ENCODE measurements at regions not wholly inside any gene's neighbourhood (a gene's known extent, or its start where the extent isn't known, plus 50 kb on each side); places are given as distances from the start of the nearest gene placed in this dataset.

DNA sequence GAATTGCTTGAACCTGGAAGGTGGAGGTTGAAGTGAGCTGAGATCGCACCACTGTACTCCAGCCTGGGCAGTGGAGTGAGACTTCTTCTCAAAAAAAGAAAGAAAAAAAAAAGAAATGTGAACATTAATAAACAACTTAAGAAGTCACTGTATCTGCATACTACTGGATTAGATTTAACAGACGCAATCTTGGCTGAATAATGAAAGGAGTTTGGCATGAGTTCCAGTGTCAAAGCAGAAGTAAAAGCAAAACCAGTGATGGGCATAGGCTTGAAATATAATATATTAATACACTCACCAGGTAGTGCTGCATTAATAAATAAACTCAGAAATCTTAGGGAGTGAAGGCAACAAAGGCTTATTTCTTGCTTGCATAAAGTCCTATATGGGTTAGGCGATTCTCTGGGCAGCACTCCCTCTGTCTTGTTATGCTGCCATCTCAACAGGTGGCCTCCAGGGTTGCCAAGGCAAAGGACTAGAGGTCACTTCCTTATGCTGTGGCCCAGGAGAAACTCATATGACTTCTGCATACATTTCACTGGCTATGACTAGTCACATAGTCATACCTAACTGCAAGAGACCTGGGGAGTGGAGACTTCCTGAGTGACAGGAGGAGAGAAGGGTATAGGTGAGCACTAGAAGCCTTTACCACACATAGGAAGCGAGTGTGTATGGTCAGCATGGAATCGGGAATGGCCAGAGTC, 296.2 kb upstream of the SPRED2 start:
- Histone ChIP-seq H3K27me3 (ENCODE audit: control insufficient read depth, insufficient read depth, low read length) (no peaks in the 10 kb centered on the region), H3K4me3 (ENCODE audit: low read depth, low read length) (no peak overlapping the region), H3K36me3 (ENCODE audit: control insufficient read depth, insufficient read depth, low read length) (no peaks in the 10 kb centered on the region)
- TF ChIP-seq, protein P1, sequence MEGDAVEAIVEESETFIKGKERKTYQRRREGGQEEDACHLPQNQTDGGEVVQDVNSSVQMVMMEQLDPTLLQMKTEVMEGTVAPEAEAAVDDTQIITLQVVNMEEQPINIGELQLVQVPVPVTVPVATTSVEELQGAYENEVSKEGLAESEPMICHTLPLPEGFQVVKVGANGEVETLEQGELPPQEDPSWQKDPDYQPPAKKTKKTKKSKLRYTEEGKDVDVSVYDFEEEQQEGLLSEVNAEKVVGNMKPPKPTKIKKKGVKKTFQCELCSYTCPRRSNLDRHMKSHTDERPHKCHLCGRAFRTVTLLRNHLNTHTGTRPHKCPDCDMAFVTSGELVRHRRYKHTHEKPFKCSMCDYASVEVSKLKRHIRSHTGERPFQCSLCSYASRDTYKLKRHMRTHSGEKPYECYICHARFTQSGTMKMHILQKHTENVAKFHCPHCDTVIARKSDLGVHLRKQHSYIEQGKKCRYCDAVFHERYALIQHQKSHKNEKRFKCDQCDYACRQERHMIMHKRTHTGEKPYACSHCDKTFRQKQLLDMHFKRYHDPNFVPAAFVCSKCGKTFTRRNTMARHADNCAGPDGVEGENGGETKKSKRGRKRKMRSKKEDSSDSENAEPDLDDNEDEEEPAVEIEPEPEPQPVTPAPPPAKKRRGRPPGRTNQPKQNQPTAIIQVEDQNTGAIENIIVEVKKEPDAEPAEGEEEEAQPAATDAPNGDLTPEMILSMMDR (IDR thresholded peaks at IDR 0.05; ENCODE audit: insufficient read depth, low read length, poor library complexity, severe bottlenecking) = no peak
- peak; percentile 14 for DNase-seq (ENCODE audit: low read depth)

DNA sequence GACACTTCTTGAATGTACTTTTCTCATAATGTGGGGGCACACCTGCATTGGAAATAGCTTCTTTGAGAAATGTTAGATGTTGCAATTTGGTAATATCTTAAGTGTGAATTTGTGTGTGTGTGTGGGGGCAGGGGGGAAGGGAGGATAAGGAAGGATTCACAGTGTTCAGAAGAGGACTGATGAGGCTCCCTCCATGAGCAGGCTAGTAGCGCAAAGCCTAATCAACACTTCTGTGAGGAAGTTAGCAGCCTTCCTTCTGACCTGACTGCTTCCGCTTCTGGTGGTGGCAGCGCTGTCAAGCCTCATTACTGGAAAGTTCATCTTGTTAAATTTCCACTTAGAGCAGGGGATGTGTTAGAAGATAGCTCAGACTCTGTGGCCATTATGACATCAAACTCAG, 295.4 kb upstream of the SPRED2 start:
- H3K4me3 ChIP-seq (ENCODE audit: low read depth, low read length) = no peak overlapping the region
- no peak for DNase-seq (ENCODE audit: low read depth)
- H3K27me3 ChIP-seq (ENCODE audit: control insufficient read depth, insufficient read depth, low read length) = peaks cover 4% of the 10 kb centered on the region
- H3K36me3 ChIP-seq (ENCODE audit: control insufficient read depth, insufficient read depth, low read length) = no peaks in the 10 kb centered on the region
- TF ChIP-seq, protein P1 (IDR thresholded peaks at IDR 0.05; ENCODE audit: insufficient read depth, low read length, poor library complexity, severe bottlenecking) = no peak

DNA sequence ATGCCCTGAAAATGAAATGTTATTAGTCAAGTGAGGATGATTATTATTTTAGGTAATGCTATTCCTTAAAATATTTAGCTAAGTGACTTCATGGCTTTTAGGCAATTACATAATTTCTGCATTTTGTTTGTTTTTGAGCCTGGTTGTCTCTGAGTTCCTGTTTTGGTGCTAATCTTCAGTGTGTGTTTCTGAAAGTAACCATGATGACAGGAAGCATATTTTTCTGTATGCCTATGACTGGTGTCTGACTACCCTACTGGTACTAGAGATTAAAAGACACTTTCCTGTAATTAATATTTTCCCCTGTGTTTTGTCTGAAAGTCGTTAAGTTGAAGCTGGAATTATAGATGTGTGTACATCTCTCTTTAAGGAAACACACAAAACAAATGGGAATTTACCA, 295.0 kb upstream of the SPRED2 start:
- no peak for DNase-seq (ENCODE audit: low read depth)
- H3K36me3 ChIP-seq (ENCODE audit: control insufficient read depth, insufficient read depth, low read length) = no peaks in the 10 kb centered on the region
- peaks cover 4% of the 10 kb centered on the region for H3K27me3 ChIP-seq (ENCODE audit: control insufficient read depth, insufficient read depth, low read length)
- TF ChIP-seq, protein P1 (IDR thresholded peaks at IDR 0.05; ENCODE audit: insufficient read depth, low read length, poor library complexity, severe bottlenecking) = no peak
- no peak overlapping the region for H3K4me3 ChIP-seq (ENCODE audit: low read depth, low read length)

DNA sequence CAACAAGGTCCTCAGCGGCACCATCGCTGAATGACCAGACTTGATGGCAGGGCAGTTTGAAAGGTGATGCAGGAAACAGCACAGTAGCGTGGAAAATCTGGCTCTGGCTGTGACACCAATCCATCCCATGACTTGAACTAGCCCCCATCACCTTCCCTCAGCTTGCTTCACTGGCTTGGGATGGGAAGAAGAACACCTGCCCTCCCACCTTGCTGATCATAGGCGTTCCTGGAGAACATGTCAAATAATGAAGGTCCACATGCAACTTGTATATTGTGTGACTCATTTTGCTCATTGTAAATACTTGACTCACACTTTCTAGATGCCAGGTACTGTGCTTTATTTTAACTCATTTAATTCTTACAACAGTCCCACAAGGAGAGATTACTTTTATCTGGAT, 292.4 kb upstream of the SPRED2 start:
- H3K36me3 ChIP-seq (ENCODE audit: control insufficient read depth, insufficient read depth, low read length) = no peaks in the 10 kb centered on the region
- DNase-seq (ENCODE audit: low read depth) = no peak
- peaks cover 4% of the 10 kb centered on the region for H3K27me3 ChIP-seq (ENCODE audit: control insufficient read depth, insufficient read depth, low read length)
- no peak overlapping the region for H3K4me3 ChIP-seq (ENCODE audit: low read depth, low read length)
- TF ChIP-seq, protein P1 (IDR thresholded peaks at IDR 0.05; ENCODE audit: insufficient read depth, low read length, poor library complexity, severe bottlenecking) = no peak

DNA sequence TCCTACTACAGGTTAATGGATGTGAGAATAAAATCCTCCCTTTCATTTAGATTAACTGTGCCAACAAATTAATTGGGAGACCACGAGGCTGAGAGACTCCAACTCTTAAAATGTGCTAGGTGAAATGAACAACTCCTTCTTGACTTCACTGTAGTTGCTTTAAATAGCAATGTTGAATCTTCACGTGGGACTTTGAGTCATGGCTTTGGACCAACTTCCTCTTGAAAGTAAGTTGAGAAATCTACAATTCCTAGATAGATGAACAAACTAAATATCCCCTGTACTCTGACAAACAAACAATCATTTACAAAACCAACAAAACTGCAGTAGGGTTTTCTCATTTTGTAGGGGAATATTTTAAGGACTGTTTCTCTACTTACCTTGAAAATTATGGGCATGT, 291.9 kb upstream of the SPRED2 start:
- Histone ChIP-seq H3K4me3 (ENCODE audit: low read depth, low read length) (no peak overlapping the region), H3K36me3 (ENCODE audit: control insufficient read depth, insufficient read depth, low read length) (no peaks in the 10 kb centered on the region), H3K27me3 (ENCODE audit: control insufficient read depth, insufficient read depth, low read length) (peaks cover 4% of the 10 kb centered on the region)
- DNase-seq (ENCODE audit: low read depth) = no peak
- TF ChIP-seq, protein P1 (IDR thresholded peaks at IDR 0.05; ENCODE audit: insufficient read depth, low read length, poor library complexity, severe bottlenecking) = no peak

Data from kidney epithelial cell (primary cell).